ENCODE measurements at regions not wholly inside any gene's neighbourhood (a gene's known extent, or its start where the extent isn't known, plus 50 kb on each side); places are given as distances from the start of the nearest gene placed in this dataset.
"Not testable (repeated sequence)": the region's sequence is repeated elsewhere in the genome, so short reads cannot be mapped to it uniquely, and the experiment has no call there.

DNA sequence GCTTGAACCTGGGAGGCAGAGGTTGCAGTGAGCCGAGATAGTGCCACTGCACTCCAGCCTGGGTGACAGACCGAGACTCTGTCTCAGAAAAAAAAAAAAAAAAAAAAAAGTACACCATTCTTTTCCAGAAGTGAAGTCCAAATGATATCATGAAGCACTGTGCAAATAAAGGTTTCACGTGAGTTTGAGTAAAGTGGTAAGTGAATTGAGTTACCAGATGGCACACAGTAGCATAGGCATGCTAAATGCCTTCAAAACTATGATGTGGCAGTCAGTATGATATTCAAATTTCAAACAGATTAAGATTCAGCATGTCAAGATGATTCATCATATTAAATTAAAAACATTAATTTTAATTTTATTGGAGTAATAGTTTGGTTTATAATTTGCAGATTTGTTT, 195.2 kb downstream of the TAF11L14 start:
- DNase-seq: no peak

DNA sequence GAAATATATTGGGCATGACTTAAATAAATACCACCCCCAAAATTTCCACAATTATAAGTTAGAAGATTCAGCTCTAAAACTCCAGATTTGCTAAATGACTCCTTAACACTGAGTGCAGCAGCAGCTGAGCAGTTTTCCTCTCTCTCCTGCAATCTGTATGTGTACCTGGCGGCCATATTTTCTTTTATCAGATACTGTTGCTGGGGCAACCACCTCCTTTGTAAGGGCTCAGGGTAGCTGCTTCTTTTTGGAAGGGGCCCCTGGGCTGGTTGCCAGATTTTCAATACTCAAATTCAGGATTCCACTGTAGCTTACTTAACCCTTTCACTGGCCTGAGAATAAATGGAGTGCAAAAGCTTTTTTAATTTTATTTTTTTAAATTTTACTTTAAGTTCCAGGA, 197.0 kb downstream of the TAF11L14 start:
- no peak for DNase-seq

DNA sequence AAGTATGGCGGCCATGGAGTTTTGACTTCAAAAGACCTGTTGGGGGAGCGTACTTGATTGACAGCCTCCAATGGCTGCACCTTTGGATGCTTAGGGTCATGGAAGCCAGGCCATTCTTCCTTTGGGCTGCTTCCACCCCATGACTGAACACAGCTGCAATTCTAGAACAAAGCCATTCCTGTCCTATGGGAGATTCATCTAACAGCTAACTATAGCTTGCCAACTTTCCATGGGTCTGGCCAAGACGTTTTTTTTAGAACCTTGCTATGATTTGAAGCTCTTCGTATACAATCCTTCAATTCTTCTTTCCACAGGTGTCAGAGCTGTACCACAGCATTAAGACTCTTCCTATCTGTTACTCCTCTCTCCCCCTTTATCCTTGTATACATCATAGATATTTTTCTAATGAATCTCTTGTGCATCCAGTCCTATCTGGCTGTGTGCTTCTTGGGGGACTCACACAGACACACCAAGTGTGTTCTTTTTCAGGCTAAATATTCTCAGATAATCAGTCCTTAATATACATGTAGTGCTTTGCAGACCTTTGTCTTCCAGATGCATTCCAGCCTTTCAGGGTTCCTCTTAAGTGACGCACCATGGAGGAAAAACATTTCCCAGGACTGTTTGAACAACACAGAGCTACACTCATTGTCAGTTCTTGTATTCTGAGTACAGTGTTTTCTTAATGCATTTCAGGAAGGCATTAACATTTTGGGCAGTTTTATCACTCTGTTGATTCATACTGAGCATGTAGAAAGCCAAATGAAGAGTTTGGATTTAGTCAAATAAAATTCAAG, 198.9 kb downstream of the TAF11L14 start:
- DNase-seq: peak; percentile 84

DNA sequence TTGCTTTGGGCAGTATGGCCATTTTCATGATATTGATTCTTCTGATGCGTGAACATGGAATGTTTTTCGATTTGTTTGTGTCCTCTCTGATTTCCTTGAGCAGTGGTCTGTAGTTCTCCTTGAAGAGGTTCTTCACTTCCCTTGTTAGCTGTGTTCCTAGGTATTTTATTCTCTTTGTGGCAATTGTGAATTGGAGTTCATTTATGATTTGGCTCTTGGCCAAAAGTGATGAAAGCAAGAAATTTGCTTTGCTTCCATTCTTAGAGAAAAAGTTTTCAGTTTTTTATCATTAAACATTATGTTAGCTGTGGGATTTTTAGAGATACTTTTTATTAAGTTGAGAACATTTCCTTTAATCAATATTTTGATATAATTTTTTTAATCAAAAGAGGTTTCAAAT, 203.5 kb downstream of the TAF11L14 start:
- no peak for DNase-seq

DNA sequence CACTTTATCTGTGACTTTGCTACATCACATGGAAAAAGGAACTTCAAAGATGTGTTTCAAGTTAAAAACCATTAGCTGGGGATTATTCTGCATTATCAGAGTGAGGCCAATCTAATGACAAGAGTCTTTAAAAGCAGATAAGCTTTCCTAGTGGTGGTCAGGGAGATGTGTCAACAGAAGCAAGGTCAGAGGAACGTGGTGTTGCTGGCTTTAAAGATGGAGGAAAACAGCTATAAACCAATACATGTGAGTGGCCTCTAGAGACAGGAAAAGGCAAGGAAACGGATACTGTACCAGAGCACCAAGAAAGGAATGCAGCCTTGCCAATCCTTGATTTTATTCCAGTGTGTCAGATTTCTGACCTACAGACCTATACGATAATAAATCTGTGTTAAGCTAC, 204.2 kb downstream of the TAF11L14 start:
- no peak for DNase-seq

DNA sequence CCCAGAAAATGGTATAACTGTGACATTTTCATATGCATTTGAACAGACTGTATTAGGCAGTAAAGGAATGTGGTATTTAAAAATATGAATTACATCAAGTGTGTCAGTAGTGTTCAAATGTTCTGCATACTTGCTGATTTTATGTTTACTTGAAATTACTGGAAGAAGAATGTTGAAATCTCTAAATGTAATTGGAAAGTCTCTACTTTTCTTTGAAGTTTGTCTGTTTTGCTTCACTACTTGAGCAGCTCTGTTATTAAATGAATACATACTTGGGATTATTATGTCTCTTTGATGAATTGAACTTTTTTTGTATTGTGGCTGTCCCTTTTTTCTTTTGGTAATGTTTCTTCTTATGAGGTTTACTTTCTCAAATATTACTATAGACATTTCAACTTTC, 205.6 kb downstream of the TAF11L14 start:
- DNase-seq: no peak

DNA sequence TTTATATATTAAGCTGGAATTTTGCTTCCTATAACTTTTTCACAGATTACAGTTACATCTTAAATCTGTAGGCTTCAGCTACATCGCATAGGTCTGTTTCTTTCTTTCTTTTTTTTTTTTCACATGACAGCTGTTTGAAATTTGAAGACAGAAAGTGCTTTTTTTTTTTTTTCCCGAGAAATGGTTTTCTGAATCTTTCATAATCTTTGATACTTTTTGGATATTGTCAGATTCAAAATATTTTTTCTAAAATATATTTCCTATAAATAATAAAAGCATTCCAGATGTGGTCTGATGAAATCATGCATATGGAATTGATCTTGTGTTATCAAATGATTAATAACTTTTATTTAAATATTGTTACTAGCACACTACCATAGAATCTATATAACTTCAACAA, 212.2 kb downstream of the TAF11L14 start:
- DNase-seq: no peak

DNA sequence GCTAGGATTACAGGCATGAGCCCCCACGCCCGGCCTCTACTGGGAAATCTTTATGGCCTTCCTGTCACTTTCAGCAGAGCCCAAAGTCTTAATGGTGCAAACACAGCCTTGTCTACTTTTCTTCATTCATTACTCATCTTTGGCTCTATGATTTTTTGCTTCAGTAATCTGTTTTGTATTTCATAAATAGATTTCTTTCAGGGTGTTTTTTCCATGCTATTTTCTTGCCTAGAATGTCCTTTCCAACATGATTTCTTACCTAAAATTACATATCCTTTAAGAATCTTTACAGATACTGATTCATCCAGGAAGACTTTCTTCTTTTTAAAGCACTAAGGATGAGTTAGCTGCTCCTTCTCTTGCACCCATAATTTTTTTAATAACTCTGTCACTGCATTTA, 213.0 kb downstream of the TAF11L14 start:
- DNase-seq: no peak

DNA sequence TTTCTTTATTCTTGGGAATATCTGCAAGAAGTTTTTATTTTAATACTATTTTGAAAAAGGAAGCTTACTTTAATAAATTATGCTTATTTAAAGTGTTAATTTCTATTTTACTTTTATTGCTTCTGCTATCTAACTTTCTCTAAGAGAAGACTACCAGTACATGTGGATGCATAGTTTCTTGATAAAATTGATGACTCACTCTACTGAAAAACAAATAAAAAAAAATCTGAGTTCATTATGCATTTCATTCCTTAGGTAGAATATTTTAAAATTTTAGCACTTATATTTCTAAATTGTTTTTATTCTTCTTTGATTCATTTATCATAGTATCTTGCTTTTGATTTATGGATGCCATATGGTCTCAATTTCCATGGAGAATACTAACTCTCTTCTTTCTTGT, 217.9 kb downstream of the TAF11L14 start:
- DNase-seq: no peak

DNA sequence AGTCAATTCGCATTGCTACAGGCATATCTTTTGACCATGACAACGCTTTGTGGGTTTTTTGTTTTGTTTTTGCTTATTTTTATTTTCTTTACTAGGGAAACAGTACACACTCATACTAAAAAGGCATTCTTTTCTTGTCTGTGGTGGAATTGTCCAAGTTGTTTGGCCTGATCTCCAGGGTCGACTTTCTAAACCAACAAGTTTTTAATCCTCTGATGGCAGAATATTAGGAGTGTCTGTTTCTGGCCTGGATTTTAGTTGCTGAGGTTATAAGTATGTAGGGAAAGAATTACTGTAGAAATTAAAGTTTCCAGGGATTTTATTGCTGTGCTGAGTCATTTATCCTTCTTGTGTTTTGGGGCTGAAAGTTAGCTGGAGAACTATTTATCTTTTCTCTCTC, 218.5 kb downstream of the TAF11L14 start:
- DNase-seq: peak; percentile 15

DNA sequence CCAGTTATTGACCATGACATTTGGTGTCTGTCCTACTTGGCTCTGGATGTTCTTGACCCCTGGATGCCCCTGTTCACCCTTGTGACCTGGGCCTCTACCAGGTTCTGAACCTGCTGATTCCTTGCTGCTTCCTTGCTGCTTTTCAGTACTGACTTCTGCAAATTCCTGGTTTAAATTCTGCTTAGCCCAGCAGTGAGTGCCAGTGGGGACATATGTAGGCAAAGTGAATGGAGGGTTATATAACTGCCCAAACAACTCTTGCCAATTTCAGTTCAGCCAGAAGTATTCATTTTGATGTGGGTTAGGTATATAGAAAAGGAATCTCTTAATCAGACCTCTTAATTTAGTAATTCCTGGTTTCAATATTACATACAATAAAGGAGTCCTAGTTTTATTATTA, 220.6 kb downstream of the TAF11L14 start:
- no peak for DNase-seq

DNA sequence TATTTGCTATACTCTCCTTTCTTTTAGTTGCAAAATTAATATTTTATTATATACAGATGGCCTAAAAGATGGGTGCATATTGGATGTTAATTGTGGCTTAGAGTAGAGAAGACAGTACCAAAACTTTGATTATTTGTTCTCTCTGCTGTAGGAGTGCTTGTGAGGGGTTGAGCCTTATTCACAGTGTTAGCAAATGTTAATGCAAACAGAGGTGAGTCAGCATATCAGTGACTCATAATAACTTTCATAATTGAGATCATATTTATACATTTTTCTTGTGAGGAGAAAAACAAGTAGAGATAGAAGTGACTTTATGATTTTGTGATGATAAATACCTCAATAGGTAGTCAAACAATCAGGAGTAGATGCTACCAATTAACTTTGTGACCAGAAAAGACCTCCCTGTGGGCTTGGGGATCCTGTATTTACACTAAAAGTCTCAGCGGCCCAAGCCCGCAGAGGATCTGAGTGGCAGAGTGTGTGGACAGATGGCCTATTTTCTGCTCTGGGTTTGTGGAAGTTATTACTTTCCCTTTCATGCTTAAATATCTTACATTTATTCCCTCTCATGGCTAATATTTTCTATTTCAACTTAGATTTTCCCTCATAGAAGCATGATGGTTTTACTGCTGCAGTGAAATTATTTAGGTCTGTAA, 226.5 kb downstream of the TAF11L14 start:
- DNase-seq: no peak

DNA sequence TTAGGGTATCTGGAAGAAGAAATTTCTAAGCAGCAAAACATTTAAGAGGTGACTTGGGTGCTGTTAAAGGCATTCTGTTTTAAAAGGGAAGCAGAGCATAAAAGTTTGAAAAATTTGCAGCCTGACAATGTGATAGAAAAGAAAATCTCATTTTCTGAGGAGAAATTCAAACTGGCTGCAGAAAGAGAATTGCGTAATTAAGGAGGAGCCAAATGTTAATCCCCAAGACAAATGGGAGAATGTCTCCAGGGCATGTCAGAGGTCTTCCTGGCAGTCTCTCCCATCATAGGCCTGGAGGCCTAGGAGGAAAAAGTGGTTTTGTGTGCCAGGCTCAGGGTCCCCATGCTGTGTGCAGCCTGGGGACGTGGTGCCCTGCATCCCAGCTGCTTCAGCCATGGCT, 230.6 kb downstream of the TAF11L14 start:
- not testable (repeated sequence) for DNase-seq

DNA sequence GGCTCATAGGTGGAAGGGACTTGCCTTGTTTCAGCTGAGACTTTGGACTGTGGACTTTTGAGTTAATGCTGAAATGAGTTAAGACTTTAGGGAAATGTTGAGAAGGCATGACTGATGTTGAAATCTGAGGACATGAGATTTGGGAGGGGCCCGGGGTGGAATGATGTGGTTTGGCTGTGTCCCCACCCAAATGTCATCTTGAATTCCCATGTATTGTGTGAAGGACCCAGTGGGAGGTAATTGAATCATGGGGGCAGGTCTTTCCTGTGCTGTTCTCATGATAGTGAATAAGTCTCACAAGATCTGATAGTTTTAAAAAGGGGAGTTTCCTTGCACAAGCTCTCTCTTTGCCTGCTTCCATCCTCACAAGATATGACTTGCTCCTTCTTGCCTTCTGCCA, 231.7 kb downstream of the TAF11L14 start:
- DNase-seq: not testable (repeated sequence)

DNA sequence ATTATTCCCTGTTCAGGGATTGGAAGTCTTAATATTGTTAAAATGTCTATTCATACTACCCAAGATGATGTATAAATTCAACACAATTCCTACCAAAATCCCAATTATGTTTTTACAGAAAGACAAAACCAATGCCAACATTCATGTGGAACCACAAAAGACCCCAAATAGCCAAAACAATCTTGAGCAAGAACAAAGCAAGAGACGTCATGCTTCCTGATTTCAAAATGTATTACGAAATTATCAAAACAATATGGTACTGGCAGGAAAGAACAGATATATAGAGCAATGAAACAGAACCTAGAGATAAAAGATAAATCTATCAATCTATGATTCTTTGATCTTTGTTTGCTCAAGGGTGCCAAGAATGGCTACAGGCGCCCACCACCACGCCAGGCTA, 237.9 kb downstream of the TAF11L14 start:
- no peak for DNase-seq

DNA sequence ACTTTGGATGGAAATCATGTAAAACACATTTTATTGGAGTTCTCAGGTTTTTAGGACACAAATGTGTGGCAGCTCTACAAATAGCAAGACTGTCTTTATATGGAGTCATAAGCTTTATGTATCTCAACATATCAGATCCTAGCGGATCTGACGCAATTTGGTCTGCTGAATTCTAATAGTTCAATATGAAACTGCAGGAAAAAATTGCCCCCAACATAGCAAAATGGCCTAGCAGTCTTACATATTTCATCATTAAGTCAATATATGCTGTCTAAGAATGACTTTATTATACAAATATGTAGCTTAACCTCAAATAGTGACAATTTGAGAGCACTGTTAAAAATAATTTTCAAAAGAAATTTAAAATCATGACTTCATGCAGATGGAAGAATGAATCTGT, 244.3 kb downstream of the TAF11L14 start:
- DNase-seq: no peak

DNA sequence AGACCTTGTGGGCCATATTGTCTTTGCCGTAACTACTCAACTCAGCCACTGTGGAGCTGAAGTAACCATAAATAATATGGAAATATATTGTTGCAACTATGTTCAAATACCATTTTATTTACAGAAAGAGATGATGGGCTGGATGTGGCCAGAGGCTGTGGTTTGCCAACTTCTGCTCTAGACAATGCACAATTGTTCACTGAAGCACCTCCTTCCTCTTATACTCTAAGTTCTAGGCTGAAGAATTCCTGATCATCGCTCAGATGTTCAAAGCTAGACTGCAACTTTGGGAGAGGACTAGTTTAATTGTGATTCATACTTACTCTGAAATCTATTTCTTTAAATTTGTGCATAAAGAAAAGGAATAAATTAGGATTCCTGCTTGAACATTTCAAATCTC, 245.0 kb downstream of the TAF11L14 start:
- DNase-seq: no peak

DNA sequence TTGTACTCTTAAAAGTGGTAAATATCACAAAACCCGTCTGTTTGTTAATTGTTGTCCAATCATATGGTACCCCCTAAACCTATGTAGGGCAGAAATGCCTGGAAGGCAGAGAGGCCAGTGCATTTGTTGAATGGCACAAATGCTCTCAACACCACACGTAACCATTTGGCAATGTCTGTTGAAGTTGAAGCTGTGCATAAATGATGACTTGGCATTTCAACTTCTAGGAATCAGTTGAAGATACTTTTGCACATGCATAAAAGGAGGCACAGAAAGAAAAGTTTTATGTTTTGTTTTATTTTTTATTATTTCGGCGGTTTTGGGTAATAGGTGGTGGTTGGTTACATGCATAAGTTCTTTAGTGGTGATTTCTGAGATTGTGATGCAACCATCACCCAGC, 246.6 kb downstream of the TAF11L14 start:
- no peak for DNase-seq

DNA sequence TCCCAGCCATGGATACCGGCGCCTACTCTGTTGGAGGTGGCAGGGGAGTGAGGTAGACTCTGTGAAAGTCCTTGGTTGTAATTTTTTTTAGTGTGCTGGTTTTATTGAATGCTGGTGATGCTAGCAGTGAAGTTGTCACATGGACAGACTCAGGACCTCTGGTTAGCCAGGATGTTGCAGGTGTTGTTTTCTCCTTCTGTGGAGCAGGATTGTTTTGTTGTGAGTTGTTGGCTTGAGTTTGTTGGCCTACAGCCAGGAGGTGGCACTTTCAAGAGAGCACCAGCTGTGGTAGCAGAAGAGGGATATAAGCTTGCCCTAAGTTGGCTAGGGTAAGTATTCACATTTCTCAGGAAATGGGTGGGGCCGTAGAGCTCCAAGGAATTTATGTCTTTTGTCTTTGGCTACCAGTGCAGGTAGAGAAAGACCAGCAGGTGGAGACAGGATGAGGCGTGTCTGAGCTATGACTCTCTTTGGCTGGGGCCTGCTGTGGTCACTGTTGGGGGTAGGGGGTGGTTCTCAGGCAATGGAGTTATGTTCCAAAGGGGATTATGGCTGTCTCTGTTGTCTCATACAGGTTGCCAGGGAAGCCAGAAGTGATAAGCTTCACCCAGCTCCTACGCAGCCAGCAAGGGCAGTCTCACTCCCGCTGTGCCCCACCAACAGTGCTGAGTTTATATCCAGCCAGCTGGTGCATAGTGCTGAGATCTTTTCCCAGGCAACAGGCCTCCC, 248.7 kb downstream of the TAF11L14 start:
- peak; percentile 2 for DNase-seq

DNA sequence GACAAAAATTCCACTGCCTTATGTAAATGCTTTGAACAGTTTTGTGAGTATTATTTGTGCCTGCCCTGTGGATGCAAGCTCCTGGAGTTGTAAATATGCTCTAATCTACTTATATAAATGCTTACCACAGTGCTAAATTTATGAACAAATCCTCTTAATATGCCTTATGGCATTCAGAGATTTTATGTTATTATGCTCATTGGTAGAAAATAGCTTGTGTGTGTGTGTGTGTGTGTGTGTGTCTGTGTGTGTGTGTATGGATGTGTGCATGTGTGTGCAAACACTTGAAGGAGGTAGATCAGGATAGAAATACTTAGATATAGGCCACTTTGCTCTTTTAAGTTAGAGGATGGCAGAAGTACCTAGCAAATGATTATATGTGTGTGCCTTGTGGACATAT, 253.9 kb downstream of the TAF11L14 start:
- no peak for DNase-seq

DNA sequence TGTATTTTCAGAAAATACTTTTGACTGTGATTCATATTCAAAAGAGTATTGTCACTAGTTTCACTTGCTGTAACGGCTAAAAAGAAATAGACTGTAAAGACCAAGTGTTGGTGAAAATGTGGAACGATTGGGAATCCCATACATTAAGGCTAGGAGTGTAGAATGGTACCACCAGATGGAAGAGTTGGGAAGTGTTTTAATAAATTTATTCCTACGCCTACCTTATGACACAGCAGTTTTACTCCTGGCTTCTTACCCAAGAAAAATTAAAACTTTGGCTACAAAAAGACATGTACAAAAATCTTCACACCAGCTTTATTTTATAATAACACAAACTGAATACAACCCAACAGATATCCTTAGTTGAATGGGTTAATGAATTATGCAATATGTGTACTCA, 256.2 kb downstream of the TAF11L14 start:
- no peak for DNase-seq

DNA sequence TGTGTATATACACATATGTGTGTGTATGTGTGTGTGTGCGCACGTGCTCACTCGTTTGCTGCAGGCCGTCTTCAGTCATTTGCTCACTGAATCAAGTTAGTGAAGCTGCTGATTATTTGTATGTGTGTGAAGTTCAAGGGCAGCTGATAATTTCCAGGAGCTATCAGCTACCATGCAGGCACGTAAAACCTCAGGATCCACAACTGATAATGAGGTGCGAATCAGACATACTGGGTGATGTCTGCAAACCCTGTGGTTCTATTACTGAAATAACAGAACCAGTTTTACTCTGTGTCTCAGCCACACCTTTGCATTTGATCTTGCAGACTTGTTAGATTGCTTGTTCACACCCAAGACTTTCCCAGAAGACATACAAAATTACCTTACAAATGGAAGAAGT, 257.6 kb downstream of the TAF11L14 start:
- no peak for DNase-seq

DNA sequence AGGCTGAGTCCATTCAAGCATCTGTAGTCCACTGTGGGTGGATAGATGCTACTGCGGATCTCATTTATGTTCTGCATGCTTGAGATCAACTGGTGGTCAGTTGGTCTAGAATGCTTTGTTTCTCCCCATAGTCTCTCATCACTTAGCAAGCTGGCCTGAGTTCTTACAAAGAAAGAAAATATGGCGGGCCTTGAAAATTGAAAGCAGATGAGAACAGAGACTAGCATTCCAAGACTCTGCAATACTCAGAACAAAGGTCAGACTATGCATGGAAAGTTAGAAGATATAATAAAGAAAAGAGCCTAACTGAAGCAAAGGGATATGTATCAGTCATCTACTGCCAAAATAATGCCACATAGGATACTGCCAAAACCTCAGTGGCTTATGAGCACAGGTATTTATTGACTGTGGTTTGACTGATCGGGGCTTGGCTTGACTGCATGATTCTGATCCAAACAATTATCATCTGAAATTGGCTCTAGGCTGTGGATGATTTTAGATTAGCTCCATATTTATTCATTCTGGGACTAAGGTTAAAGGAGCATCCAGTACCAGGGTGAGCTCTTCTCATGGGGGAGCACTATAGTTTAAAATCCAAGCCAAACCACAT, 258.9 kb downstream of the TAF11L14 start:
- peak; percentile 1 for DNase-seq

Data from tongue (tissue), 1 donor.